Osteoblast (primary cell): ENCODE measurements at regions not wholly inside any gene's neighbourhood (a gene's known extent, or its start where the extent isn't known, plus 50 kb on each side); places are given as distances from the start of the nearest gene placed in this dataset.

Source experiments
- DNase-seq: peaks from one replicate; pipeline ENCODE4 v3.0.0; 2011; ENCODE audit warnings: low spot score, mixed read lengths; ENCODE audit not compliant: insufficient read length; ENCODE audit errors: missing footprints
- H2AFZ ChIP-seq: 2 replicates; pipeline ENCODE4 v1.6.0; 2011; ENCODE audit warnings: mild to moderate bottlenecking, low read length
- H3K27ac ChIP-seq: 2 replicates; pipeline ENCODE4 v1.5.1; 2011; ENCODE audit warnings: mild to moderate bottlenecking, low read depth, low read length, moderate library complexity
- H3K27me3 ChIP-seq: 2 replicates; pipeline ENCODE4 v1.6.0; 2012; ENCODE audit warnings: mild to moderate bottlenecking, control low read depth, inconsistent platforms, low read length, moderate library complexity; ENCODE audit not compliant: insufficient read depth
- H3K36me3 ChIP-seq: 2 replicates; pipeline ENCODE4 v1.5.1; 2011; ENCODE audit warnings: mild to moderate bottlenecking, low read length, control low read depth, moderate library complexity; ENCODE audit not compliant: insufficient read depth
- H3K4me1 ChIP-seq: 2 replicates; pipeline ENCODE4 v1.5.1; 2011; ENCODE audit warnings: mild to moderate bottlenecking, low read length, control low read depth, moderate library complexity; ENCODE audit not compliant: insufficient read depth
- H3K4me2 ChIP-seq: 2 replicates; pipeline ENCODE4 v1.6.0; 2011; ENCODE audit warnings: mild to moderate bottlenecking, low read length; ENCODE audit not compliant: insufficient read depth
- H3K4me3 ChIP-seq: fragments of 200-600 bp; sonication (generic); 3 replicates; pipeline ENCODE4 v1.5.1; 2012; ENCODE audit warnings: mild to moderate bottlenecking, low read length, inconsistent platforms; ENCODE audit not compliant: insufficient read depth
- H3K79me2 ChIP-seq: 2 replicates; pipeline ENCODE4 v1.6.0; 2012; ENCODE audit warnings: mild to moderate bottlenecking, low read length, control low read depth, inconsistent platforms; ENCODE audit not compliant: insufficient read depth
- H3K9me3 ChIP-seq: 2 replicates; pipeline ENCODE4 v1.5.1; 2011; ENCODE audit warnings: low read depth, low read length, control low read depth
- H4K20me1 ChIP-seq: 2 replicates; pipeline ENCODE4 v1.6.0; 2012; ENCODE audit warnings: mild to moderate bottlenecking, low read length, control low read depth; ENCODE audit not compliant: insufficient read depth
- TF ChIP-seq, protein P1 (sequence below): IDR thresholded peaks from 2 replicates; pipeline ENCODE4 v1.5.1; 2011; ENCODE audit warnings: mild to moderate bottlenecking, low read depth, low read length, moderate library complexity; ENCODE audit errors: extremely low read depth

DNA sequence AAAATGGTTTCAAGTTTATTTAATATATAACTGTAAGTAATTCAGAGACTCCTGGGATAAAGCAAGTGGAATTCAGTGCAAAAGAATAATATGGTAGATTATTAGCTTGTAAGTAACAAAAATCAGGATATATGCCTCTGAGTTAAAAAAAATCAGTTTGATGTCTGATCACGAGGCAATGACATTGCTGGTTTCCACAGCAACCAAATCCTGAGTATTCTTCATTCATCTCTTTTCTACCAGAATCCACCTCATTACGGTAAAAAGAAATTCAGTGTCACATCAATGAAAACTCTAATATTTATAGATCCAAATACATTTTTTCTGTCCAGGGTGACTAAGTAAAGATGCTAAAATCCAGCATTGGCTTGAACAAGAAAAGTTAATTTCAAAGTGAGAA is 642.3 kb upstream of the TMPRSS15 start:
- H3K9me3 ChIP-seq, result no peaks in the 10 kb centered on the region
- no peaks in the 10 kb centered on the region for H3K4me1 ChIP-seq
- H3K4me2 ChIP-seq, result no peak overlapping the region
- no peaks in the 10 kb centered on the region for H3K27me3 ChIP-seq
- H3K27ac ChIP-seq, result no peak overlapping the region
- no peaks in the 10 kb centered on the region for H3K36me3 ChIP-seq
- DNase-seq, result no peak
- H3K79me2 ChIP-seq, result no peaks in the 10 kb centered on the region
- no peak overlapping the region for H2AFZ ChIP-seq
- TF ChIP-seq, protein P1, sequence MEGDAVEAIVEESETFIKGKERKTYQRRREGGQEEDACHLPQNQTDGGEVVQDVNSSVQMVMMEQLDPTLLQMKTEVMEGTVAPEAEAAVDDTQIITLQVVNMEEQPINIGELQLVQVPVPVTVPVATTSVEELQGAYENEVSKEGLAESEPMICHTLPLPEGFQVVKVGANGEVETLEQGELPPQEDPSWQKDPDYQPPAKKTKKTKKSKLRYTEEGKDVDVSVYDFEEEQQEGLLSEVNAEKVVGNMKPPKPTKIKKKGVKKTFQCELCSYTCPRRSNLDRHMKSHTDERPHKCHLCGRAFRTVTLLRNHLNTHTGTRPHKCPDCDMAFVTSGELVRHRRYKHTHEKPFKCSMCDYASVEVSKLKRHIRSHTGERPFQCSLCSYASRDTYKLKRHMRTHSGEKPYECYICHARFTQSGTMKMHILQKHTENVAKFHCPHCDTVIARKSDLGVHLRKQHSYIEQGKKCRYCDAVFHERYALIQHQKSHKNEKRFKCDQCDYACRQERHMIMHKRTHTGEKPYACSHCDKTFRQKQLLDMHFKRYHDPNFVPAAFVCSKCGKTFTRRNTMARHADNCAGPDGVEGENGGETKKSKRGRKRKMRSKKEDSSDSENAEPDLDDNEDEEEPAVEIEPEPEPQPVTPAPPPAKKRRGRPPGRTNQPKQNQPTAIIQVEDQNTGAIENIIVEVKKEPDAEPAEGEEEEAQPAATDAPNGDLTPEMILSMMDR, result no peak
- H4K20me1 ChIP-seq, result no peaks in the 10 kb centered on the region
- no peak overlapping the region for H3K4me3 ChIP-seq

DNA sequence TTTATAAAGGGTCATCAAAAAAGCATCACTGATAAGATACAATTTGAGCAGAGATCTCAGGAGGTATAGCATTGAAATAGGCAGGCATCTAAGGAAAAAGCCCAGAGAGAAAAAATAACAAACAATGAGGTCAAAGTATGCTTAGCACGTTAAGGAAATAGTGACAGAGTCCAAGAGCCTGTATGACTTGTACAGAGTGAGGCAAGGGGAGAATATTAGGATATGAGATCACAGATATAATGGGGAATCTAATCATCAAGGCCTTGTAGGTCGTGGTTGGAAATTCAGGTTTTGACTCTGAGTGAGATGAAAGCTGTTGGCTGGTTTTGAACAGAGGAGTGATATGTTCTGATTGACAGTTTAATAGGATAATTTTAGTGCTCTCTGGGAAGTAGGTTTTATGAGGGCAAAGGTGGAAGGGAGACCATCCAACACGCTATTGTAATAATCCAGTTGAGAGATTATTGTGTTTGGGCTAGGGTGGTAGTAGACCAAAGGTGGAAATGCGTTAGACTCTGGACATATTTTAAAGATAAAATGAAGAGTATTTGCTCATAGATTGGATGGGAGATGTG is 644.6 kb upstream of the TMPRSS15 start:
- H3K4me3 ChIP-seq, result no peak overlapping the region
- H4K20me1 ChIP-seq, result no peaks in the 10 kb centered on the region
- H3K4me1 ChIP-seq, result no peaks in the 10 kb centered on the region
- H3K27ac ChIP-seq, result no peak overlapping the region
- no peak overlapping the region for H3K4me2 ChIP-seq
- no peak for DNase-seq
- no peaks in the 10 kb centered on the region for H3K27me3 ChIP-seq
- H3K36me3 ChIP-seq, result no peaks in the 10 kb centered on the region
- TF ChIP-seq, protein P1, result no peak
- H3K9me3 ChIP-seq, result no peaks in the 10 kb centered on the region
- no peaks in the 10 kb centered on the region for H3K79me2 ChIP-seq
- H2AFZ ChIP-seq, result no peak overlapping the region

DNA sequence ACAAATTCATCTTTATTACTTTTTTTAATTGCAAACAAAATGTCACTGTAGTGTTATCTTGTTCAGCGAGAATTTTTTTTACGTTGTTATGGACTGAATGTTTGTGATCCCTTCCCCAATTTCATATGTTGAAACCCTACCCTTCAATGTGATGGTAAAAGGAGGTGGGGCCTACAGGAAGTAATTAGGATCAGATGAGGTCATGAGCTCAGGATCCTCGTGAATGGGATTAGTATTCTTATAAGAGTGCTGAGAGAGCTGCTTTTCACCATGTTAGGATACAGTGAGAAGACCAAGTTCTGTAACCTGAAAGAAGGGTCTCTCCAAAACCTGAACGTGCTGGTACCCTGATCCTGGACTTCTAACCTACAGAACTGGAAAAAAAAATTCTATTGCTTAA is 646.0 kb upstream of the TMPRSS15 start:
- Histone ChIP-seq H3K4me1 (no peaks in the 10 kb centered on the region), H4K20me1 (no peaks in the 10 kb centered on the region), H3K27ac (no peak overlapping the region), H3K9me3 (no peaks in the 10 kb centered on the region), H2AFZ (no peak overlapping the region), H3K4me3 (no peak overlapping the region), H3K79me2 (no peaks in the 10 kb centered on the region), H3K4me2 (no peak overlapping the region), H3K36me3 (no peaks in the 10 kb centered on the region), H3K27me3 (no peaks in the 10 kb centered on the region)
- TF ChIP-seq, protein P1, result no peak
- DNase-seq, result no peak

DNA sequence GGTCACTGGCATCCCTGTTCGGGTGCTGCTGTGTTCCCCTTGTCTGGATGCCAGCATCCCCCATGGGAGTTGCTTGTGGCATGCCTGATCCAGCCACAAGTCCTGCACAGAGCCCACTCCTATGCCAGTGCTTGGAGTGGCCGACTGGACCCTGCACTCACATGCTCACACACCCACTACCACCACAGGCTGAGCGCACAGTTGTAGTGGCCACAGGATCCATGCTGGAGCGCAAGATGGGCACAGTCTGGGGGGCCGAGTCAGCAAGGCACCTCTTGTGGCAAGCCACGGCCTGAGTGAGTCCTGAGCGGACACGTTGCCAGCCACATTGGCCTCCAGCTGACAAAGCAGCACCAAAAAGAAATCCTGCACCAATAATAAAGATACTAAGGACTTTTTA is 661.6 kb upstream of the TMPRSS15 start:
- H3K9me3 ChIP-seq, result peaks cover 9% of the 10 kb centered on the region
- H3K4me1 ChIP-seq, result no peaks in the 10 kb centered on the region
- H3K27ac ChIP-seq, result no peak overlapping the region
- H3K27me3 ChIP-seq, result no peaks in the 10 kb centered on the region
- H4K20me1 ChIP-seq, result no peaks in the 10 kb centered on the region
- no peaks in the 10 kb centered on the region for H3K79me2 ChIP-seq
- H3K36me3 ChIP-seq, result no peaks in the 10 kb centered on the region
- H2AFZ ChIP-seq, result no peak overlapping the region
- no peak overlapping the region for H3K4me3 ChIP-seq
- no peak for DNase-seq
- TF ChIP-seq, protein P1, result no peak
- no peak overlapping the region for H3K4me2 ChIP-seq
